ENCODE measurements at regions not wholly inside any gene's neighbourhood (a gene's known extent, or its start where the extent isn't known, plus 50 kb on each side); places are given as distances from the start of the nearest gene placed in this dataset.

DNA sequence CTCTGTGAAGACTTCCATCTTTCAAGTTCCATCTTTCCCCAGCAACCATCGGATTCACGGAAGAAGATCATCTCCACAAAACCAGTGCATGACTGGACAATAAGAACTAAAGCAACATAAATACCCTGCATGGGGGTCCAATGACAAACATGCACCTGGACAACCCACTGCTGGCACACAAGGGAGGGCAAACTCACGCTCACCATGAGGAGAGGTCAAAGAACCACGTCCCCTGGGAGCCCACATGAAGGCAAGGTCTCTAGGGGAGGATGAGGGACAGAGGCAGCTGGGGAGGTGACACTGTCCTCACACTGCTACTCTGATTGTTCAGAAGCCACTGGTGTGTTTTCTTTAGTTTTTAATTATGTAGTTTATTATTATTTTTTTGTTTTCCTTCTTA is 190.8 kb downstream of the MED10 start:
- Histone ChIP-seq H3K9ac (ENCODE audit: low read depth, low read length) (no peak overlapping the region), H3K4me1 (ENCODE audit: insufficient read depth, low read length) (no peaks in the 10 kb centered on the region), H3K9me3 (ENCODE audit: control insufficient read depth, insufficient read depth, low read length) (no peaks in the 10 kb centered on the region)

DNA sequence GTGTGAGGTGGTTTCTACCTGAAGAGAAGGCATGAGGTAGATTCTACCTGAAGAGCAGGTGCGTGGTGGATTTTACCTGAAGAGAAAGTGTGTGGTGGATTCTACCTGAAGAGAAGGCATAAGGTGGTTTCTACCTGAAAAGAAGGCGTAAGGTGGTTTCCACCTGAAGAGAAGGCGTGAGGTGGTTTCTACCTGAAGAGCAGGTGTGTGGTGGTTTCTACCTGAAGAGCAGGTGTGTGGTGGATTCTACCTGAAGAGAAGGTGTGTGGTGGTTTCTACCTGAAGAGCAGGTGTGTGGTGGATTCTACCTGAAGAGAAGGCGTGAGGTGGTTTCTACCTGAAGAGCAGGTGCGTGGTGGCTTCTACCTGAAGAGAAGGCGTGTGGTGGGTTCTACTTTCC is 192.8 kb downstream of the MED10 start:
- Histone ChIP-seq H3K9ac (ENCODE audit: low read depth, low read length) (no peak overlapping the region), H3K9me3 (ENCODE audit: control insufficient read depth, insufficient read depth, low read length) (no peaks in the 10 kb centered on the region), H3K4me1 (ENCODE audit: insufficient read depth, low read length) (no peaks in the 10 kb centered on the region), H3K36me3 (ENCODE audit: insufficient read depth, low read length) (no peaks in the 10 kb centered on the region)

More for the DNA sequence above, 190.8 kb downstream of the MED10 start:
- no peaks in the 10 kb centered on the region for H3K36me3 ChIP-seq (ENCODE audit: insufficient read depth, low read length)

- Histone ChIP-seq H3K9ac (ENCODE audit: low read depth, low read length) (no peak overlapping the region), H3K36me3 (ENCODE audit: insufficient read depth, low read length) (no peaks in the 10 kb centered on the region), H3K9me3 (ENCODE audit: control insufficient read depth, insufficient read depth, low read length) (no peaks in the 10 kb centered on the region), H3K4me1 (ENCODE audit: insufficient read depth, low read length) (no peaks in the 10 kb centered on the region)
Measured at GRCh38 chr5:6184481-6184880, 193.9 kb downstream of the MED10 start.

- Histone ChIP-seq H3K9ac (ENCODE audit: low read depth, low read length) (no peak overlapping the region), H3K36me3 (ENCODE audit: insufficient read depth, low read length) (no peaks in the 10 kb centered on the region), H3K9me3 (ENCODE audit: control insufficient read depth, insufficient read depth, low read length) (no peaks in the 10 kb centered on the region), H3K4me1 (ENCODE audit: insufficient read depth, low read length) (no peaks in the 10 kb centered on the region)
Measured at GRCh38 chr5:6183391-6184390, 194.7 kb downstream of the MED10 start.

- Histone ChIP-seq H3K36me3 (ENCODE audit: insufficient read depth, low read length) (no peaks in the 10 kb centered on the region), H3K4me1 (ENCODE audit: insufficient read depth, low read length) (no peaks in the 10 kb centered on the region), H3K9ac (ENCODE audit: low read depth, low read length) (no peak overlapping the region)
Measured at GRCh38 chr5:6182271-6182815, 196.0 kb downstream of the MED10 start.

GRCh38 chr5:6181871-6182270 is 196.5 kb downstream of the MED10 start:
- H3K9ac ChIP-seq (ENCODE audit: low read depth, low read length) = no peak overlapping the region
- H3K36me3 ChIP-seq (ENCODE audit: insufficient read depth, low read length) = no peaks in the 10 kb centered on the region
- H3K4me1 ChIP-seq (ENCODE audit: insufficient read depth, low read length) = no peaks in the 10 kb centered on the region
- no peaks in the 10 kb centered on the region for H3K9me3 ChIP-seq (ENCODE audit: control insufficient read depth, insufficient read depth, low read length)

More at GRCh38 chr5:6182271-6182815, 196.0 kb downstream of the MED10 start:
- H3K9me3 ChIP-seq (ENCODE audit: control insufficient read depth, insufficient read depth, low read length) = no peaks in the 10 kb centered on the region

DNA sequence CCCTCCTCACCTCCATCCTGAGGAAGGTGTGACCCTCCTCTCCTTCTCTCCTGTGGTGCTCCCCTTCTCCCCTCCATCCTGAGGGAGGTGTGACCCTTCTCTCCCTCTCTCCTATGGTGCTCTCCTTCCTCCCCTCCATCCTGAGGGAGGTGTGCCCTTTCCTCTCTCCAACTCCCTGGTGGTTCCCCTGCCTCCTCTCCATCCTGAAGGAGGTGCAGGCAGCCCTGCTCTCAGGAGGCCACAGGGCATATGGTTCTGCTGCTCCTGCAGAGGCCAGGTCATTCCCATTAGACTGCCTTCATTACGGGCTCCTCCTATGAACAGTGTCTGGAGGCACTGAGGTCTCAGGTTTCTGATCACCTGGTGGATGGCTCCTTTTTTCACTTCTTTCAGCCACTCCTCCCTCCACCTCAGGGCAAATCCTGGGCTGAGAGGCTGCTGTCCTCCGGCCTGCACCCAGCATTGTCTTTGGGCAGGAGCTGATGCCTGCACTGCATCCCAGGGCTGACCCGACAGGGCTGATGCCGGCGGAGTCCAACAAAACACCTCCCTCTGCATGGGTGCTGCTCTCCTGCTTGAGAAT is 197.1 kb downstream of the MED10 start:
- no peaks in the 10 kb centered on the region for H3K4me1 ChIP-seq (ENCODE audit: insufficient read depth, low read length)
- no peaks in the 10 kb centered on the region for H3K9me3 ChIP-seq (ENCODE audit: control insufficient read depth, insufficient read depth, low read length)
- H3K36me3 ChIP-seq (ENCODE audit: insufficient read depth, low read length) = no peaks in the 10 kb centered on the region
- no peak overlapping the region for H3K9ac ChIP-seq (ENCODE audit: low read depth, low read length)

- no peaks in the 10 kb centered on the region for H3K36me3 ChIP-seq (ENCODE audit: insufficient read depth, low read length)
- H3K9ac ChIP-seq (ENCODE audit: low read depth, low read length) = no peak overlapping the region
- no peaks in the 10 kb centered on the region for H3K4me1 ChIP-seq (ENCODE audit: insufficient read depth, low read length)
- no peaks in the 10 kb centered on the region for H3K9me3 ChIP-seq (ENCODE audit: control insufficient read depth, insufficient read depth, low read length)
Measured at GRCh38 chr5:6180231-6180872, 198.0 kb downstream of the MED10 start.

DNA sequence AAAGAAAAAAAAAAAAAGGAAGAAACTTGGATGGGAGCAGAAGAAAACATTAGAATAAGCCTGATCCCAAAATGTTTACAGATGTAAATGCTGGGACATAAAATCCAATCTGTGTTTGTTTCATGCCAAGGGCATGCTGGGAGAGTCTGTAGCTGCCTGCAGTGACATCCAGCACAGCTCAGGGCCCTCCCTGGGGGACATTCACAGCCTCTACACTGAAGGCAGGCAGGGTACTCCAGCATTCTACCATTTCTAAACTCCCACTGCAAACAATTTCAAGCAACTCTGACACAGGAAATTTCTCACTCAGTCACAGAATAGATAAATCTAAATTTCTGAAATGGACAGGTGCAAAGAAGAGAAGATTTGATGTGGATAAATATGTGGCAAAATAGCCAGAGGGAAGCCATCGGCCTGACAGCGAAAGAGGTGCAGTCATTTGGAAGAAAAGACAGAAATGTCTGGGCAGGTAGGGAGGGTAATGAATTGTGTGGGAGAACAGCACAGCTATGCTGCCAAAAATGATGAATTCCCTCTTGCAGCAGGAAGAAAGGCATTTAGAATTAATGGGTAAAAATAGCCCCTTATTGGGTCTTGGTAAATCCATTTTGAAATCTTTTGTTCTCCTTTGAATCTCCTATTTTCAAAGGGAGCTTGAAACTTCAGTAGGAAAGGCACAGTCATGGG is 199.4 kb downstream of the MED10 start:
- H3K9me3 ChIP-seq (ENCODE audit: control insufficient read depth, insufficient read depth, low read length) = no peaks in the 10 kb centered on the region
- no peaks in the 10 kb centered on the region for H3K36me3 ChIP-seq (ENCODE audit: insufficient read depth, low read length)
- H3K9ac ChIP-seq (ENCODE audit: low read depth, low read length) = no peak overlapping the region
- no peaks in the 10 kb centered on the region for H3K4me1 ChIP-seq (ENCODE audit: insufficient read depth, low read length)

- H3K9me3 ChIP-seq (ENCODE audit: control insufficient read depth, insufficient read depth, low read length) = no peaks in the 10 kb centered on the region
Measured at GRCh38 chr5:6177926-6178325, 200.4 kb downstream of the MED10 start.

GRCh38 chr5:6176102-6176693 is 202.1 kb downstream of the MED10 start:
- H3K9me3 ChIP-seq (ENCODE audit: control insufficient read depth, insufficient read depth, low read length) = no peaks in the 10 kb centered on the region
- H3K9ac ChIP-seq (ENCODE audit: low read depth, low read length) = no peak overlapping the region
- no peaks in the 10 kb centered on the region for H3K4me1 ChIP-seq (ENCODE audit: insufficient read depth, low read length)
- no peaks in the 10 kb centered on the region for H3K36me3 ChIP-seq (ENCODE audit: insufficient read depth, low read length)

More at GRCh38 chr5:6177926-6178325, 200.4 kb downstream of the MED10 start:
- Histone ChIP-seq H3K36me3 (ENCODE audit: insufficient read depth, low read length) (no peaks in the 10 kb centered on the region), H3K4me1 (ENCODE audit: insufficient read depth, low read length) (no peaks in the 10 kb centered on the region), H3K9ac (ENCODE audit: low read depth, low read length) (no peak overlapping the region)

DNA sequence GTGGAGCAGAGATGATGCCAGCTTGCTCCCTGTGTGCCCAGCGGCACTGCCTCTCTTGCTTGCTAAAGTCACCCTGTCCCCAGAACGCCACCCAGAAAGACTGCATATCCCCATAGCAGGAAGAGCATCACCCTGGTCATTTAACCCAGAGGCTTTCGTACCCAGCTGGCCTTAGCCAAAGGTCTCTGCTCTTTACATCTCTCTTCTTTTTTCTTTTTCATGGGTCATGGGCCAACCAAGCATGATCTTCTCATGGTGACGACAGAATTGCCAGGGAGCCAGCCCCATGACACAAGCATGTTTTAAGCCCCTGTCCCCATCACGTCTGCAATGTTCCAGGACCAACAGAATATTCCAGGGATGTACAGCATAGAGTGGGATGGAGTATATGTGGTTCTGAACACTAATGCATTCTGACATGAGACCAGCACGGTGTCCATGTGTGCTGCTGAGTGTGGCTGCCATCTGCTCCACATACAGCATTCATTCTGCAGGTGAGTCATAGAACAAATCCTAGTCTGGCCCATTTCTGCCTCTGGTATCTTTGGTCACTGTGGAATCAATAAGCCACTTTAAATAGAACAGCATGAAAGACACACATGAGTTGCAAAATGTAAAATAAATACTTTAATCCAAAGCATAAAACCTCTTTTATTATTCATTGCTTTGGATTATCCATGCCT is 203.0 kb downstream of the MED10 start:
- Histone ChIP-seq H3K9me3 (ENCODE audit: control insufficient read depth, insufficient read depth, low read length) (no peaks in the 10 kb centered on the region), H3K9ac (ENCODE audit: low read depth, low read length) (no peak overlapping the region)

DNA sequence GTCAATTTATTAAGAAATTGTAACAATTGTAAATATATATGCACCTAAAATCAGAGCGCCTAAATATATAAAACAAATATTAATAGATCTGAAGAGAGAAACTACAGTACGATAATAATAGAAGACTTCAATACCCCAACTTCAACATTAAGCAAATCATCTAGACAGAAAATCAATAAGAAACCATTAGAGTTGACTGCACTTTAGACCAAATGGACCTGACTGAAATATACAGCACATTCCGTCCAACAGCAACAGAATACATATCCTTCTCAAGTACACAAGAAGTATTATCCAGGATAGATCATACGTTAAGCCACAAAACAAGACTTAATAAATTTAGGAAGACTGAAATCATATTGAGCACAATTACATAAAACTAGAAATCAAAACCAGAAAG is 208.7 kb downstream of the MED10 start:
- no peaks in the 10 kb centered on the region for H3K36me3 ChIP-seq (ENCODE audit: insufficient read depth, low read length)
- H3K4me1 ChIP-seq (ENCODE audit: insufficient read depth, low read length) = no peaks in the 10 kb centered on the region
- no peak overlapping the region for H3K9ac ChIP-seq (ENCODE audit: low read depth, low read length)
- no peaks in the 10 kb centered on the region for H3K9me3 ChIP-seq (ENCODE audit: control insufficient read depth, insufficient read depth, low read length)

More for the DNA sequence above, 203.0 kb downstream of the MED10 start:
- no peaks in the 10 kb centered on the region for H3K36me3 ChIP-seq (ENCODE audit: insufficient read depth, low read length)
- no peaks in the 10 kb centered on the region for H3K4me1 ChIP-seq (ENCODE audit: insufficient read depth, low read length)
